GM20431 (cell line): ENCODE measurements at regions not wholly inside any gene's neighbourhood (a gene's known extent, or its start where the extent isn't known, plus 50 kb on each side); places are given as distances from the start of the nearest gene placed in this dataset.

Source experiments
- in situ Hi-C: fragments of 300-500 bp; cut with MseI, MboI; formaldehyde crosslinking; loops from one replicate; pipeline ENCODE4 v1.15.0; 2020; ENCODE audit warnings: low sequenced_read_pairs; ENCODE audit not compliant: unreplicated experiment

GRCh38 chr7:70846208-70846607, 285.7 kb upstream of the GALNT17 start:
- in situ Hi-C loops: no loop called here

GRCh38 chr7:70849580-70850235, 282.2 kb upstream of the GALNT17 start:
- in situ Hi-C loops: loop anchor here (10.0 kb wide), 1 partner anchor 885 kb away; no protein-coding TSS in a partner anchor

- in situ Hi-C loops: loop anchor here (10.0 kb wide), 1 partner anchor 879 kb away; no protein-coding TSS in a partner anchor
These were observed 276.6 kb upstream of the GALNT17 start for GRCh38 chr7:70855373-70855772.

- in situ Hi-C loops: loop anchor here (10.0 kb wide), 1 partner anchor 878 kb away; no protein-coding TSS in a partner anchor
These were observed 274.9 kb upstream of the GALNT17 start for GRCh38 chr7:70856901-70857630.

- in situ Hi-C loops: loop anchor here (10.0 kb wide), 1 partner anchor 877 kb away; no protein-coding TSS in a partner anchor
These were observed 274.0 kb upstream of the GALNT17 start for GRCh38 chr7:70857793-70858545.

GRCh38 chr7:70867513-70867912, 264.4 kb upstream of the GALNT17 start:
- in situ Hi-C loops: no loop called here

GRCh38 chr7:70870349-70870748, 261.6 kb upstream of the GALNT17 start:
- in situ Hi-C loops: no loop called here

- in situ Hi-C loops: no loop called here
These were observed 259.8 kb upstream of the GALNT17 start for GRCh38 chr7:70872188-70872587.

- in situ Hi-C loops: no loop called here
These were observed 250.6 kb upstream of the GALNT17 start for GRCh38 chr7:70881167-70881847.

- in situ Hi-C loops: no loop called here
These were observed 248.0 kb upstream of the GALNT17 start for GRCh38 chr7:70883750-70884439.

- in situ Hi-C loops: no loop called here
These were observed 247.5 kb upstream of the GALNT17 start for GRCh38 chr7:70884440-70884764.

- in situ Hi-C loops: no loop called here
These were observed 247.1 kb upstream of the GALNT17 start for GRCh38 chr7:70884809-70885208.

- in situ Hi-C loops: no loop called here
These were observed 245.4 kb upstream of the GALNT17 start for GRCh38 chr7:70886547-70886946.

- in situ Hi-C loops: no loop called here
These were observed 244.8 kb upstream of the GALNT17 start for GRCh38 chr7:70887186-70887585.

- in situ Hi-C loops: no loop called here
These were observed 241.6 kb upstream of the GALNT17 start for GRCh38 chr7:70890147-70890969.

GRCh38 chr7:70893422-70893821, 238.5 kb upstream of the GALNT17 start:
- in situ Hi-C loops: no loop called here

GRCh38 chr7:70893971-70894715, 237.8 kb upstream of the GALNT17 start:
- in situ Hi-C loops: no loop called here

GRCh38 chr7:70894799-70895198, 237.1 kb upstream of the GALNT17 start:
- in situ Hi-C loops: no loop called here
